Activated B cell treated with CpG ODN at 0.5 μM for 24 hours (primary cell): ENCODE measurements at regions not wholly inside any gene's neighbourhood (a gene's known extent, or its start where the extent isn't known, plus 50 kb on each side); places are given as distances from the start of the nearest gene placed in this dataset.

Experiments
- ATAC-seq: fragments of 200-7000 bp; cut with Tn5 transposase; one replicate; pipeline ENCODE4 v1.10.0; 2021; ENCODE audit warnings: low read depth, mild to moderate bottlenecking, moderate library complexity
- CTCF ChIA-PET: fragments of 350-600 bp; sonication (Branson Sonifier 250); formaldehyde crosslinking; loops from one replicate; lab custom pipeline; 2021; ENCODE audit warnings: antibody characterized with exemption; lab: Charles Lee
- POLR2A ChIA-PET: fragments of 350-600 bp; sonication (Branson Sonifier 250); formaldehyde crosslinking; loops from one replicate; lab custom pipeline; 2021; ENCODE audit warnings: antibody characterized with exemption; lab: Charles Lee
- DNase-seq: peaks from one replicate; pipeline ENCODE4 v3.0.0; 2022
- H3K27ac Mint-ChIP-seq: one replicate; pipeline ENCODE4 v1.8.0; 2020; ENCODE audit warnings: mixed read lengths
- H3K27me3 Mint-ChIP-seq: one replicate; pipeline ENCODE4 v1.8.0; 2021; ENCODE audit warnings: mixed read lengths
- H3K36me3 Mint-ChIP-seq: one replicate; pipeline ENCODE4 v1.8.0; 2021; ENCODE audit warnings: low read depth, mixed read lengths
- H3K4me1 Mint-ChIP-seq: one replicate; pipeline ENCODE4 v1.8.0; 2021; ENCODE audit warnings: mixed read lengths
- H3K4me3 Mint-ChIP-seq: one replicate; pipeline ENCODE4 v1.8.0; 2020; ENCODE audit warnings: mild to moderate bottlenecking, mixed read lengths
- H3K9me3 Mint-ChIP-seq: one replicate; pipeline ENCODE4 v1.8.0; 2020; ENCODE audit warnings: mixed read lengths
- intact Hi-C: fragments of 100-400 bp; cut with micrococcal nuclease; formaldehyde crosslinking; loops from one replicate; pipeline ENCODE4 v1.15.1; 2024
- TF ChIP-seq, protein P1 (sequence below): fragments of 200-600 bp; IDR thresholded peaks from one replicate; pipeline ENCODE4 v1.8.0; 2022; ENCODE audit warnings: antibody characterized with exemption, mild to moderate bottlenecking

DNA sequence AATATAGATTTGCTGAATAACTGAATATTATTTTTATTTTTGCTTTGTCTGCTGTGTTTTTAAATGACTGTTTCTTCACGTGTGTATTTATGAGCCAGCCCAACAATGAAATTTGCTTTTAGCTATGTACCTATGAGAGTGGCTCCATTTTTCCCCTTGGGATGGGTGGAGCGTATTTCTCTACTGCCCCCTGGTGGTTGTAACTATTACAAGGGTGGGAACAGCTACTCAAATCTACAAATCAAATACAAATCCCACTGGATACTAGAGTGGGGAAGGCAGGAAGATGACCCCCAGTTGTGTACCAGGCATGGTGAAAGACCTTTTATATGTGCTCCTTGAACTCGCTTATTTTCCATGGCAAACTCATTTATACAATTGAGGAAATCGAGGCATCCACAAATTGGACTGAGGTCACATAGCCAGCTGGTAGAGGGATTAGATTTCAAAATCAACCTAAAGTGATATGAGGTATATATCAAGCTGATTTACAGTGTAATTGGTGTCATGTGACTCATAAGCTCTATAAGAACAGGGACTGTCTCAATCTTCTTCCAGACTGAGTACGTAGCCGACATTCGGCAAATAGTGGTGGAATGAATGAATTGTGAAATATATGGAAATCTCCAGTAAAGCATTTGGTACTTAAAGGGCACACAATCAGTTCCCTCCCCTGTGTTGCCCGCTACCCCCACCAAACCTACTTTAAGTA lies 69.5 kb upstream of the VEPH1 start:
- ATAC-seq (no peak), DNase-seq (no peak)
- ChIA-PET POLR2A (no interaction called here), CTCF (interaction anchor here (0.7 to 1.9 kb wide), 6 partner anchors 13 to 40 kb away, joined by 3 to 13 read pairs (median 4); no protein-coding TSS in a partner anchor)
- intact Hi-C loops, result loop anchor here (1.0 to 10.0 kb wide), 3 partner anchors 40 to 1420 kb away; no protein-coding TSS in a partner anchor
- Mint-ChIP-seq H3K36me3 (no peaks in the 10 kb centered on the region), H3K27me3 (peaks cover 14% of the 10 kb centered on the region), H3K9me3 (no peaks in the 10 kb centered on the region), H3K4me3 (no peak overlapping the region), H3K4me1 (no peaks in the 10 kb centered on the region), H3K27ac (no peak overlapping the region)
- TF ChIP-seq, protein P1, sequence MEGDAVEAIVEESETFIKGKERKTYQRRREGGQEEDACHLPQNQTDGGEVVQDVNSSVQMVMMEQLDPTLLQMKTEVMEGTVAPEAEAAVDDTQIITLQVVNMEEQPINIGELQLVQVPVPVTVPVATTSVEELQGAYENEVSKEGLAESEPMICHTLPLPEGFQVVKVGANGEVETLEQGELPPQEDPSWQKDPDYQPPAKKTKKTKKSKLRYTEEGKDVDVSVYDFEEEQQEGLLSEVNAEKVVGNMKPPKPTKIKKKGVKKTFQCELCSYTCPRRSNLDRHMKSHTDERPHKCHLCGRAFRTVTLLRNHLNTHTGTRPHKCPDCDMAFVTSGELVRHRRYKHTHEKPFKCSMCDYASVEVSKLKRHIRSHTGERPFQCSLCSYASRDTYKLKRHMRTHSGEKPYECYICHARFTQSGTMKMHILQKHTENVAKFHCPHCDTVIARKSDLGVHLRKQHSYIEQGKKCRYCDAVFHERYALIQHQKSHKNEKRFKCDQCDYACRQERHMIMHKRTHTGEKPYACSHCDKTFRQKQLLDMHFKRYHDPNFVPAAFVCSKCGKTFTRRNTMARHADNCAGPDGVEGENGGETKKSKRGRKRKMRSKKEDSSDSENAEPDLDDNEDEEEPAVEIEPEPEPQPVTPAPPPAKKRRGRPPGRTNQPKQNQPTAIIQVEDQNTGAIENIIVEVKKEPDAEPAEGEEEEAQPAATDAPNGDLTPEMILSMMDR, result no peak

DNA sequence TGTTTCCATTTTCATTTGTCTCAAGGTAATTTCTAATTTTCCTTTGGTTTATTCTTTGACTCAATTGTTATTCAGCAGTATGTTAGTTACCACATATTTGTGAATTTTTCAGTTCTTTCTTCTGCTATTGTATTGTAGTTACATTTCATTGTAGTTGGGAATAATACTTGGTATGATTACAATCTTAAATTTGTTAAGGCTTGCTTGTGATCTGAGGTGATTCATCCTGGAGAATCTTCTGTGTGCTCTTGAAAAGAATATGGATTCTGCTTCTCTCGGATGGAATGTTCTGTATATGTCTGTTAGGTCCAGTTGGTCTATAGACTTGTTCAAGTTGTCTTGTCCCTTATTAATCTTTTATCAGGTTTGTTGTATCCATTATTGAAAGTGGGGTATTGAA lies 63.4 kb upstream of the VEPH1 start:
- H3K36me3 Mint-ChIP-seq, result no peaks in the 10 kb centered on the region
- intact Hi-C loops, result no loop called here
- TF ChIP-seq, protein P1, result no peak
- CTCF ChIA-PET, result no interaction called here
- POLR2A ChIA-PET, result no interaction called here
- no peak overlapping the region for H3K4me3 Mint-ChIP-seq
- H3K9me3 Mint-ChIP-seq, result no peaks in the 10 kb centered on the region
- no peak for DNase-seq
- H3K4me1 Mint-ChIP-seq, result no peaks in the 10 kb centered on the region
- H3K27ac Mint-ChIP-seq, result no peak overlapping the region
- peaks cover 8% of the 10 kb centered on the region for H3K27me3 Mint-ChIP-seq
- no peak for ATAC-seq

DNA sequence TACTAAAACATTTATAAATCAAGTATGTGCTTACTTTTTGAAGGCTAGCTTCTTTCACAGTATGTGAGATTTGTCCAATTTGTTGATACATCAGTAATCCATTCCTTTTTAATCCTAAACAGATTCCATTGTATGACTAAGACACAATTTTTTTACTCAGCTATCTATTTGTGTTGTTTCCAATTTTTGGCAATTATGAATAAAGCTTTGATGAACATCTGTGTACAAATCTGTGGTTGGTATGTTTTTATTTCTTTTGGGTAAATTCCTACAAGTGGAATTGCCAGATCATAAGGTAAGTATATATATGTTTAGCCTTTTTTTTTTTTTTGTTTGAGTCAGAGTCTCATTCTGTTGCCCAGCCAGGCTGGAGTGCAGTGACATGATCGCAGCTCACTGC lies 56.2 kb upstream of the VEPH1 start:
- DNase-seq (no peak), ATAC-seq (no peak)
- no peaks in the 10 kb centered on the region for H3K4me1 Mint-ChIP-seq
- TF ChIP-seq, protein P1, result no peak
- CTCF ChIA-PET, result interaction anchor here (0.8 kb wide), 1 partner anchor 14 kb away, joined by 3 read pairs; no protein-coding TSS in a partner anchor
- H3K4me3 Mint-ChIP-seq, result no peak overlapping the region
- no peak overlapping the region for H3K27ac Mint-ChIP-seq
- no peaks in the 10 kb centered on the region for H3K9me3 Mint-ChIP-seq
- POLR2A ChIA-PET, result no interaction called here
- H3K36me3 Mint-ChIP-seq, result no peaks in the 10 kb centered on the region
- intact Hi-C loops, result no loop called here
- no peaks in the 10 kb centered on the region for H3K27me3 Mint-ChIP-seq
